Thyroid gland (tissue), 4 donors: ENCODE measurements at regions not wholly inside any gene's neighbourhood (a gene's known extent, or its start where the extent isn't known, plus 50 kb on each side); places are given as distances from the start of the nearest gene placed in this dataset.
A peak's percentile ranks its signal among the peaks of the same experiment; 100 is the strongest.
"Not testable (repeated sequence)": the region's sequence is repeated elsewhere in the genome, so short reads cannot be mapped to it uniquely, and the experiment has no call there.

Experiments
- DNase-seq, 2 donors: peaks; one replicate each; pipeline ENCODE4 v3.0.0-alpha.2; 2019
- H3K27ac ChIP-seq, 3 donors: fragments of 200-600 bp; sonication (generic); 1 replicate in 2 of 3; 2 replicates in 1 of 3; pipeline ENCODE4 v1.5.1; 2016 to 2019; ENCODE audit warnings: mild to moderate bottlenecking in 1 of 3, moderate library complexity in 1 of 3
- H3K27me3 ChIP-seq: fragments of 200-600 bp; sonication (generic); one replicate; pipeline ENCODE4 v1.5.1; 2019
- H3K36me3 ChIP-seq, 2 donors: fragments of 200-600 bp; sonication (generic); one replicate each; pipeline ENCODE4 v1.5.1; 2016 to 2019
- H3K4me1 ChIP-seq, 2 donors: fragments of 200-600 bp; sonication (generic); one replicate each; pipeline ENCODE4 v1.5.1; 2017 to 2019
- H3K4me3 ChIP-seq, 3 donors: fragments of 200-600 bp; sonication (generic); replicated peaks in 1 of 3; 1 replicate in 2 of 3; 2 replicates in 1 of 3; pipeline ENCODE4 v1.5.1; 2016; ENCODE audit warnings: mild to moderate bottlenecking in 1 of 3
- H3K9me3 ChIP-seq: fragments of 200-600 bp; sonication (generic); one replicate; pipeline ENCODE4 v1.5.1; 2017
- POLR2A ChIP-seq, 2 donors: fragments of 450-650 bp; IDR thresholded peaks; one replicate each; pipeline ENCODE4 v1.6.1; 2017; ENCODE audit warnings: antibody characterized with exemption in 2 of 2, mild to moderate bottlenecking in 2 of 2, moderate library complexity in 1 of 2
- WGBS, 2 donors: methylation state at CpG; one replicate each; pipeline ENCODE4 v1.1.5; 2017; 5-methylcytosine and 5-hydroxymethylcytosine counted together
- intact Hi-C: fragments of 100-400 bp; cut with DNase I; formaldehyde crosslinking; loops from one replicate; pipeline ENCODE4 v1.15.1; 2023
- TF ChIP-seq, protein P1 (sequence below), 6 experiments: fragments of 200-600 bp in 3 of 6; fragments of 450-650 bp in 3 of 6; sonication (generic) in 3 of 6; IDR thresholded peaks; one replicate each; pipeline ENCODE4 v1.5.1; 2016 to 2019; ENCODE audit warnings: antibody characterized with exemption in 6 of 6, mild to moderate bottlenecking in 2 of 6, inconsistent platforms in 1 of 6, moderate library complexity in 1 of 6

DNA sequence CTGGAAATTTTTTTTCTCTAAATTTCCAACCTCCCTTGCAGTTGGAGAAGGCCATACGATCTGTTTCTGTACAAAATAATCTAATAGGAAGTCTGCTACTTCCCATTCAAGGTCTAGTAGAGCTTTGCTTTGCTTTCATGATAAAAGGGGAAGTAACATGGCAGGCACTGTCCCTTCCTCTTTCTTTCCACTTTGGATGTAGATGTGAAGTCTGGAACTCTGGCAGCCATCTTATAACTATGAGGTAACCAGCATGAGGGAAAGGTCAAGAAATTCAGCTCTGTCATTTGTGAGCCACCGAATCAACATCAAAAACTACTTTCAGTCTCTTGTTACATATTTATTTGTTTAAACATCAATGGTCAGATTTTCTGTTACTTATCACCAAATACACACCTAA lies 156.3 kb downstream of the MTHFS start:
- Histone ChIP-seq H3K4me3 (no peak overlapping the region), H3K27ac (no peak overlapping the region), H3K27me3 (no peaks in the 10 kb centered on the region), H3K36me3 (no peaks in the 10 kb centered on the region), H3K9me3 (no peaks in the 10 kb centered on the region), H3K4me1 (no peaks in the 10 kb centered on the region)
- no peak for DNase-seq
- WGBS, 2 donors, result 87 to 89% methylated on average over 2 of the region's 2 CpGs
- TF ChIP-seq POLR2A (IDR thresholded peaks at IDR 0.05), result no peak
- TF ChIP-seq, protein P1, sequence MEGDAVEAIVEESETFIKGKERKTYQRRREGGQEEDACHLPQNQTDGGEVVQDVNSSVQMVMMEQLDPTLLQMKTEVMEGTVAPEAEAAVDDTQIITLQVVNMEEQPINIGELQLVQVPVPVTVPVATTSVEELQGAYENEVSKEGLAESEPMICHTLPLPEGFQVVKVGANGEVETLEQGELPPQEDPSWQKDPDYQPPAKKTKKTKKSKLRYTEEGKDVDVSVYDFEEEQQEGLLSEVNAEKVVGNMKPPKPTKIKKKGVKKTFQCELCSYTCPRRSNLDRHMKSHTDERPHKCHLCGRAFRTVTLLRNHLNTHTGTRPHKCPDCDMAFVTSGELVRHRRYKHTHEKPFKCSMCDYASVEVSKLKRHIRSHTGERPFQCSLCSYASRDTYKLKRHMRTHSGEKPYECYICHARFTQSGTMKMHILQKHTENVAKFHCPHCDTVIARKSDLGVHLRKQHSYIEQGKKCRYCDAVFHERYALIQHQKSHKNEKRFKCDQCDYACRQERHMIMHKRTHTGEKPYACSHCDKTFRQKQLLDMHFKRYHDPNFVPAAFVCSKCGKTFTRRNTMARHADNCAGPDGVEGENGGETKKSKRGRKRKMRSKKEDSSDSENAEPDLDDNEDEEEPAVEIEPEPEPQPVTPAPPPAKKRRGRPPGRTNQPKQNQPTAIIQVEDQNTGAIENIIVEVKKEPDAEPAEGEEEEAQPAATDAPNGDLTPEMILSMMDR (IDR thresholded peaks at IDR 0.05), result no peak
- intact Hi-C loops, result no loop called here

DNA sequence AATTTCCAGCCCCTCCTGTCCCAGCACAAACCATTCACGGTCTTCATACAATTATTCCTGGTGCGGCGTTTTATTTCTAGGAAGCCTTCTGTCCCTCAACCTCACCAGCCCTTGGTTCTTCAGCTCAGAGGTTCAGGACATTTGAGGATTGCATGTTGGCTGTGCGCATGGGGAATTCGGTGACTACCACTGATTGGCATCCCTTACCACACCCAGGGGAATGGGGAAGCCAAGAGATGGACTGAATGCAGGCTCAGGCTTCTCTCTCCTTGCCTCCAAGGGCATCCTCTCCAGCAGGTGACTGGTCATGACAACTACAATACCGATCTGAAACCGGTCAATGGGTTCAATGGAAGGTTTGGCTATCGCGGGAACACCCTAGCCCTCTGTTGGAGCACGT lies 153.8 kb downstream of the MTHFS start:
- TF ChIP-seq POLR2A (IDR thresholded peaks at IDR 0.05), result no peak
- TF ChIP-seq, protein P1 (IDR thresholded peaks at IDR 0.05), result no peak
- no peaks in the 10 kb centered on the region for H3K4me1 ChIP-seq
- intact Hi-C loops, result no loop called here
- H3K27me3 ChIP-seq, result no peaks in the 10 kb centered on the region
- H3K27ac ChIP-seq, result no peak overlapping the region
- no peak for DNase-seq
- H3K36me3 ChIP-seq, result no peaks in the 10 kb centered on the region
- no peak overlapping the region for H3K4me3 ChIP-seq
- WGBS, 2 donors, result 94 to 97% methylated on average over 10 of the region's 10 CpGs
- no peaks in the 10 kb centered on the region for H3K9me3 ChIP-seq

DNA sequence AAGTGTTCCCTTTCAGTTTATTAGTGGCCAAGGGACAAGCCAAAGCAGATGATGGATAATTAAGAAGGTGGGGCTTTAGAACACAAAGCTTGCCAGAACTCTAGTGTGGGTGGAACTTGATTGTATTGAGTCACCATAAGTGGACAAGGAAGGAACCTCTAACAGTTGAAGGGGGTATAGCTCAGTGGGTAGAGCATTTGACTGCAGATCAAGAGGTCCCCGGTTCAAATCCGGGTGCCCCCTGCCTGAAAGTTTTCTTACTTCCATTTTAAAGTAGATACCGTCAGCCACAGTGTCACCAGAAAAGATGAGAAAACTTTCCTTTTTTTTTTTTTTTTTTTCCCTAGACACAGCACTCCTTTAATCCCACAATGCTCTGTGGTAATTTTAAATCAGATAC lies 152.3 kb downstream of the MTHFS start:
- H3K27me3 ChIP-seq, H3K9me3 ChIP-seq, DNase-seq, H3K27ac ChIP-seq, H3K36me3 ChIP-seq, H3K4me3 ChIP-seq, intact Hi-C loops, H3K4me1 ChIP-seq: not testable (repeated sequence)
- WGBS, 2 donors, result 62 to 63% methylated on average over 3 of the region's 3 CpGs

DNA sequence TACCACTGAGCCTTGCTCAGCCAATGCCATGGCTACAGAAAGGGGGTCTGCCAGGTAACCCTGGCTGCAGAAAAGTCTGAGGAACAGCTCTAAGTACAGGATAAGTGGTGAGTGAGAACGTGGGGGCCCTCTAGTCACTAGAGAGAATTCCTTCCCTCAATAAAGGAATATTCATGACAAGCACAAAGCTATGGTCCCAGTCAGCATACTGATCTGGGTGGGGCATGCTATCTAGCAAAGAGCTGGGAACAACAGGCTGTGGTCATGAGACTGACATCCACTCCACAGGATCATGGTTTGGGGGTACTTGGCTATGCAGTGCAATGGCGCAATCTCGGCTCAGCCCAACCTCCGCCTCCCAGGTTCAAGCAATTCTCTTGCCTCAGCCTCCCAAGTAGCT lies 140.4 kb downstream of the MTHFS start:
- H3K9me3 ChIP-seq, result no peaks in the 10 kb centered on the region
- H3K27me3 ChIP-seq, result no peaks in the 10 kb centered on the region
- intact Hi-C loops, result no loop called here
- 89 to 91% methylated on average over 4 of the region's 4 CpGs for WGBS, 2 donors
- H3K27ac ChIP-seq, result no peak overlapping the region
- H3K4me3 ChIP-seq, result no peak overlapping the region
- TF ChIP-seq POLR2A (IDR thresholded peaks at IDR 0.05), result no peak
- TF ChIP-seq, protein P1 (IDR thresholded peaks at IDR 0.05), result no peak
- H3K36me3 ChIP-seq, result no peaks in the 10 kb centered on the region
- DNase-seq, result no peak
- H3K4me1 ChIP-seq, result no peaks in the 10 kb centered on the region

DNA sequence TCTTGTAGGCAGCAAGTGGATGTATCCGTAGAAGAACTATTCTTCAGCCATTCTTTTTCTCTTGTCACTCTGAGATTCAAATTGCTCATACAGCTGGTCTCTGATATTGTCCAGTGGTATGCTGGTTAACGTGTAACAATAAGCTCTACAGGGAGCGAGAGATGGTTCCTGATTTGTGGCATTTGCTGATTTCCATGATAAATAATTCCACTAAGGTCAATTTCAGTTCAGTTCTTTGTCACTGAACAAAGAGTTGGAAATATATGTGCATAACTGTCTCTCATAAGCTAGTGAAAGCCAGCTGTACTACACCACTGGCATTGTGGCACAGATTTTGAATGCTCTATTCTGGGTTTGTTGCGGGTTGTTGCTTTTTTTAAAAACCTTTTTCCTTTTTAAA lies 131.7 kb downstream of the MTHFS start:
- Histone ChIP-seq H3K4me3 (no peak overlapping the region), H3K9me3 (no peaks in the 10 kb centered on the region), H3K27me3 (no peaks in the 10 kb centered on the region), H3K4me1 (peaks cover 0 to 4% of the 10 kb centered on the region in 2 donors), H3K36me3 (no peaks in the 10 kb centered on the region), H3K27ac (no peak overlapping the region)
- WGBS, 2 donors, result 92 to 94% methylated on average over 4 of the region's 4 CpGs
- TF ChIP-seq POLR2A (IDR thresholded peaks at IDR 0.05), result no peak
- TF ChIP-seq, protein P1 (IDR thresholded peaks at IDR 0.05), result no peak
- DNase-seq, result no peak
- intact Hi-C loops, result no loop called here

DNA sequence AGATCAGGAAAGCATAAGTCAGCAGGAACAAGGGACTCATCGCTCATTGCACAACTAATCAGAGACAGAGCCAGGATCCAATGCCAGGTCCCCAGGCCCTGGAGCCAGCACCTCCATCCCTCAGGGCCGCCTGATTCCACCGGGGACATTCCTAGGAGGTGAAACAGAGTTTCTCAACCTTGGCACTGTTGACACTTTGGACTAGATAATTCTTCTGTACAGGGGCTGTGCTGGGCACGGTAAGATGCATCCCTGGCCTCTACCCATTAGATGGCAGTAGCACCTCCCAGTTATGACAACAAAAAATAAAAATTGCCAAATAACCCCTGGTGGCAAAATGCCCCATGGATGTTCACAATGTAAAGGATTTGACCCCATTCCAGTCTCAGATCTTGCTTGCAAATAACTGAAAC lies 127.7 kb downstream of the MTHFS start:
- intact Hi-C loops, result no loop called here

More for the DNA sequence above, 127.7 kb downstream of the MTHFS start:
- TF ChIP-seq, protein P1 (IDR thresholded peaks at IDR 0.05), result peak in 1 of 6 experiments; percentile 14
- TF ChIP-seq POLR2A (IDR thresholded peaks at IDR 0.05), result no peak
- Histone ChIP-seq H3K4me1 (peaks cover 0 to 4% of the 10 kb centered on the region in 2 donors), H3K9me3 (no peaks in the 10 kb centered on the region), H3K36me3 (no peaks in the 10 kb centered on the region), H3K4me3 (no peak overlapping the region), H3K27ac (no peak overlapping the region), H3K27me3 (no peaks in the 10 kb centered on the region)
- DNase-seq, result no peak
- 70 to 83% methylated on average over 4 of the region's 4 CpGs for WGBS, 2 donors
